HG03442 (cell line): ENCODE measurements at regions not wholly inside any gene's neighbourhood (a gene's known extent, or its start where the extent isn't known, plus 50 kb on each side); places are given as distances from the start of the nearest gene placed in this dataset.

Experiments used
- ATAC-seq: cut with Tn5 transposase; IDR thresholded peaks from one replicate; pipeline ENCODE4 v1.9.1; 2021; ENCODE audit warnings: mild to moderate bottlenecking, moderate library complexity; ENCODE audit not compliant: unreplicated experiment

- no peak for ATAC-seq
These were observed 392.5 kb downstream of the PBX1 start for GRCh38 chr1:164951508-164951907.

GRCh38 chr1:164950541-164950986 is 391.6 kb downstream of the PBX1 start:
- ATAC-seq, result no peak

- no peak for ATAC-seq
These were observed 390.9 kb downstream of the PBX1 start for GRCh38 chr1:164949771-164950471.

GRCh38 chr1:164948101-164948500 is 389.1 kb downstream of the PBX1 start:
- ATAC-seq, result no peak

- ATAC-seq, result no peak
These were observed 378.3 kb downstream of the PBX1 start for GRCh38 chr1:164937291-164937690.

- ATAC-seq, result no peak
These were observed 373.6 kb downstream of the PBX1 start for GRCh38 chr1:164932580-164932979.

GRCh38 chr1:164930833-164931232 is 371.8 kb downstream of the PBX1 start:
- no peak for ATAC-seq

- no peak for ATAC-seq
These were observed 371.3 kb downstream of the PBX1 start for GRCh38 chr1:164930241-164930640.

GRCh38 chr1:164928232-164928812 is 369.3 kb downstream of the PBX1 start:
- no peak for ATAC-seq

GRCh38 chr1:164926107-164926506 is 367.1 kb downstream of the PBX1 start:
- ATAC-seq, result no peak

GRCh38 chr1:164922585-164922984 is 363.6 kb downstream of the PBX1 start:
- no peak for ATAC-seq

- ATAC-seq, result no peak
These were observed 362.5 kb downstream of the PBX1 start for GRCh38 chr1:164921493-164921892.

GRCh38 chr1:164918140-164918539 is 359.2 kb downstream of the PBX1 start:
- no peak for ATAC-seq

GRCh38 chr1:164914208-164914607 is 355.2 kb downstream of the PBX1 start:
- ATAC-seq, result no peak

- ATAC-seq, result no peak
These were observed 353.3 kb downstream of the PBX1 start for GRCh38 chr1:164912290-164912689.

GRCh38 chr1:164910671-164911070 is 351.7 kb downstream of the PBX1 start:
- no peak for ATAC-seq

- no peak for ATAC-seq
These were observed 348.7 kb downstream of the PBX1 start for GRCh38 chr1:164907666-164908065.

GRCh38 chr1:164905869-164906268 is 346.9 kb downstream of the PBX1 start:
- ATAC-seq, result no peak

GRCh38 chr1:164902491-164902890 is 343.5 kb downstream of the PBX1 start:
- no peak for ATAC-seq
